ENCODE measurements at regions not wholly inside any gene's neighbourhood (a gene's known extent, or its start where the extent isn't known, plus 50 kb on each side); places are given as distances from the start of the nearest gene placed in this dataset.

- DNase-seq, result peak; percentile 55
Observed at GRCh38 chr3:99172736-99173657, 271.5 kb upstream of the DCBLD2 start.

- DNase-seq, result no peak
Observed at GRCh38 chr3:99171800-99172199, 270.3 kb upstream of the DCBLD2 start.

- DNase-seq, result no peak
Observed at GRCh38 chr3:99170867-99171517, 269.5 kb upstream of the DCBLD2 start.

GRCh38 chr3:99167071-99167470, 265.6 kb upstream of the DCBLD2 start:
- no peak for DNase-seq

- DNase-seq, result no peak
Observed at GRCh38 chr3:99163314-99163713, 261.8 kb upstream of the DCBLD2 start.

GRCh38 chr3:99159220-99159762, 257.8 kb upstream of the DCBLD2 start:
- DNase-seq, result no peak

- DNase-seq, result no peak
Observed at GRCh38 chr3:99145031-99145430, 243.5 kb upstream of the DCBLD2 start.

- no peak for DNase-seq
Observed at GRCh38 chr3:99143493-99143892, 242.0 kb upstream of the DCBLD2 start.

GRCh38 chr3:99134986-99135385, 233.5 kb upstream of the DCBLD2 start:
- no peak for DNase-seq

GRCh38 chr3:99131876-99132275, 230.4 kb upstream of the DCBLD2 start:
- no peak for DNase-seq

- DNase-seq, result no peak
Observed at GRCh38 chr3:99128725-99129505, 227.4 kb upstream of the DCBLD2 start.

- DNase-seq, result no peak
Observed at GRCh38 chr3:99128235-99128634, 226.7 kb upstream of the DCBLD2 start.

- no peak for DNase-seq
Observed at GRCh38 chr3:99126316-99126715, 224.8 kb upstream of the DCBLD2 start.

- DNase-seq, result no peak
Observed at GRCh38 chr3:99119385-99119784, 217.9 kb upstream of the DCBLD2 start.

- DNase-seq, result no peak
Observed at GRCh38 chr3:99118381-99118780, 216.9 kb upstream of the DCBLD2 start.

- no peak for DNase-seq
Observed at GRCh38 chr3:99114565-99115291, 213.2 kb upstream of the DCBLD2 start.

GRCh38 chr3:99111235-99111634, 209.7 kb upstream of the DCBLD2 start:
- no peak for DNase-seq

- no peak for DNase-seq
Observed at GRCh38 chr3:99110401-99110800, 208.9 kb upstream of the DCBLD2 start.

- no peak for DNase-seq
Observed at GRCh38 chr3:99108508-99108907, 207.0 kb upstream of the DCBLD2 start.

- DNase-seq, result no peak
Observed at GRCh38 chr3:99094606-99095005, 193.1 kb upstream of the DCBLD2 start.

GRCh38 chr3:99087277-99087676, 185.8 kb upstream of the DCBLD2 start:
- no peak for DNase-seq

GRCh38 chr3:99084826-99085225, 183.3 kb upstream of the DCBLD2 start:
- DNase-seq, result no peak

- DNase-seq, result no peak
Observed at GRCh38 chr3:99084156-99084555, 182.7 kb upstream of the DCBLD2 start.
